Mammary epithelial cell (primary cell): ENCODE measurements at regions not wholly inside any gene's neighbourhood (a gene's known extent, or its start where the extent isn't known, plus 50 kb on each side); places are given as distances from the start of the nearest gene placed in this dataset.

Source experiments
- EZH2 ChIP-seq: IDR thresholded peaks from 2 replicates; pipeline ENCODE4 v1.6.1; 2012; ENCODE audit warnings: low read length, inconsistent platforms, borderline replicate concordance
- TF ChIP-seq, protein P1 (sequence below), 2 donors: IDR thresholded peaks in 1 of 2; conservative IDR thresholded peaks in 1 of 2; 2 replicates each; pipeline ENCODE4 v1.5.1; 2011 to 2012; ENCODE audit warnings: inconsistent platforms in 2 of 2, low read length in 2 of 2, mild to moderate bottlenecking in 2 of 2, control low read depth in 1 of 2, low read depth in 1 of 2; ENCODE audit not compliant: insufficient read depth in 1 of 2; ENCODE audit errors: extremely low read depth in 1 of 2

DNA sequence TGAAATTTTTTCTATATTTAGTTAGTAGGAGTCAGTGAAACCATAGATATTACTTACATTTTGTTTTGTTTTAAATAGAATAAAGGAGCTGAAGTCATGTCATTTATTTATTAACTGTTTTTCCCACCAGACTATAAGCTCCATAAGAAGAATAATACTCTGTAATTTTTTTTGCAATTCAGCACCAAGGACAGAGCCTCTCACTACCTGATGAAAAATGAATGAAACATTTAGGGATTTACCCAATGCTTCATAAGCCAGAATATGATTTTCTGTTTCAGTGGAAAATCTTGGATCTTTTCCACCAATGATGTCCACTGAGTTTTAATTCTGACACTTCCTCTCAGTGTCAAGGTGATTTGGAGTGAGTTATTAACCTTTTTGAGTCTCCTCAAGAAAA, 624.9 kb upstream of the GRAMD2B start:
- TF ChIP-seq EZH2, result no peak
- TF ChIP-seq, protein P1, sequence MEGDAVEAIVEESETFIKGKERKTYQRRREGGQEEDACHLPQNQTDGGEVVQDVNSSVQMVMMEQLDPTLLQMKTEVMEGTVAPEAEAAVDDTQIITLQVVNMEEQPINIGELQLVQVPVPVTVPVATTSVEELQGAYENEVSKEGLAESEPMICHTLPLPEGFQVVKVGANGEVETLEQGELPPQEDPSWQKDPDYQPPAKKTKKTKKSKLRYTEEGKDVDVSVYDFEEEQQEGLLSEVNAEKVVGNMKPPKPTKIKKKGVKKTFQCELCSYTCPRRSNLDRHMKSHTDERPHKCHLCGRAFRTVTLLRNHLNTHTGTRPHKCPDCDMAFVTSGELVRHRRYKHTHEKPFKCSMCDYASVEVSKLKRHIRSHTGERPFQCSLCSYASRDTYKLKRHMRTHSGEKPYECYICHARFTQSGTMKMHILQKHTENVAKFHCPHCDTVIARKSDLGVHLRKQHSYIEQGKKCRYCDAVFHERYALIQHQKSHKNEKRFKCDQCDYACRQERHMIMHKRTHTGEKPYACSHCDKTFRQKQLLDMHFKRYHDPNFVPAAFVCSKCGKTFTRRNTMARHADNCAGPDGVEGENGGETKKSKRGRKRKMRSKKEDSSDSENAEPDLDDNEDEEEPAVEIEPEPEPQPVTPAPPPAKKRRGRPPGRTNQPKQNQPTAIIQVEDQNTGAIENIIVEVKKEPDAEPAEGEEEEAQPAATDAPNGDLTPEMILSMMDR (conservative IDR thresholded peaks at IDR 0.05 in 1 of 2, IDR thresholded peaks at IDR 0.05 in 1 of 2; ENCODE audit: extremely low read depth in 1 of 2, insufficient read depth in 1 of 2, low read depth in 1 of 2, low read length in 2 of 2), result no peak
